SU-DHL-6 (cell line): ENCODE measurements at regions not wholly inside any gene's neighbourhood (a gene's known extent, or its start where the extent isn't known, plus 50 kb on each side); places are given as distances from the start of the nearest gene placed in this dataset.

Experiments used
- H2AFZ ChIP-seq: fragments of 200-600 bp; sonication (generic); 2 replicates; pipeline ENCODE4 v1.6.1; 2014; ENCODE audit warnings: low read depth, mild to moderate bottlenecking, moderate library complexity, mixed read lengths, antibody characterized with exemption, low read length; ENCODE audit not compliant: severe bottlenecking
- H3F3A ChIP-seq: fragments of 200-600 bp; shearing (Covaris generic); 2 replicates; pipeline ENCODE4 v1.6.0; 2016; ENCODE audit warnings: antibody characterized with exemption, mild to moderate bottlenecking; ENCODE audit not compliant: insufficient read depth
- H3K27ac ChIP-seq: fragments of 200-600 bp; sonication (generic); 2 replicates; pipeline ENCODE4 v1.5.1; 2016; ENCODE audit warnings: low read depth, mild to moderate bottlenecking, low read length, moderate library complexity, mixed read lengths
- H3K27me3 ChIP-seq: fragments of 200-600 bp; sonication (generic), shearing (Covaris generic); 2 replicates; pipeline ENCODE4 v1.6.0; 2014; ENCODE audit warnings: mild to moderate bottlenecking, low read length
- H3K36me3 ChIP-seq: fragments of 200-600 bp; sonication (generic); 2 replicates; pipeline ENCODE4 v1.6.1; 2014; ENCODE audit warnings: mild to moderate bottlenecking, low read length, mixed read lengths
- H3K4me2 ChIP-seq: fragments of 300-600, 200-600 bp; shearing (Covaris generic), sonication (generic); 2 replicates; pipeline ENCODE4 v1.6.0; 2014; ENCODE audit warnings: low read length, low read depth, mild to moderate bottlenecking; ENCODE audit not compliant: poor library complexity, severe bottlenecking
- H3K4me3 ChIP-seq: fragments of 200-600 bp; sonication (generic); 2 replicates; pipeline ENCODE4 v1.5.1; 2014; ENCODE audit warnings: antibody characterized with exemption, low read length, mild to moderate bottlenecking, mixed read lengths; ENCODE audit not compliant: insufficient read depth, poor library complexity, severe bottlenecking
- H3K79me2 ChIP-seq: fragments of 200-600 bp; sonication (generic); 2 replicates; pipeline ENCODE4 v1.6.1; 2014; ENCODE audit warnings: mild to moderate bottlenecking, low read length, moderate library complexity; ENCODE audit not compliant: insufficient read depth
- H3K9ac ChIP-seq: fragments of 200-600 bp; sonication (generic); 2 replicates; pipeline ENCODE4 v1.7.0; 2014; ENCODE audit warnings: mild to moderate bottlenecking, low read length
- H3K9me2 ChIP-seq: fragments of 200-600 bp; sonication (generic); replicated peaks from 2 replicates; pipeline ENCODE4 v1.6.1; 2014; ENCODE audit warnings: low read length; ENCODE audit not compliant: insufficient read depth
- H3K9me3 ChIP-seq: fragments of 200-600 bp; sonication (generic); 2 replicates; pipeline ENCODE4 v1.6.1; 2014; ENCODE audit warnings: low read length, mixed read lengths; ENCODE audit not compliant: insufficient read depth
- H4K20me1 ChIP-seq: fragments of 200-600 bp; sonication (generic); 2 replicates; pipeline ENCODE4 v1.6.1; 2014; ENCODE audit warnings: low read depth, mild to moderate bottlenecking, antibody characterized with exemption, low read length, moderate library complexity, mixed read lengths
- EZH2phosphoT487 ChIP-seq: fragments of 200-600 bp; sonication (generic), shearing (Covaris generic); conservative IDR thresholded peaks from 2 replicates; pipeline ENCODE4 v1.6.1; 2018; ENCODE audit warnings: mild to moderate bottlenecking, antibody characterized with exemption, low read length, moderate library complexity, mixed read lengths
- TF ChIP-seq, protein P1 (sequence below): fragments of 200-600 bp; sonication (generic); IDR thresholded peaks from one replicate; pipeline ENCODE4 v1.5.1; 2017; ENCODE audit warnings: antibody characterized with exemption, mild to moderate bottlenecking, low read length, moderate library complexity; ENCODE audit not compliant: insufficient read depth, poor library complexity, severe bottlenecking

DNA sequence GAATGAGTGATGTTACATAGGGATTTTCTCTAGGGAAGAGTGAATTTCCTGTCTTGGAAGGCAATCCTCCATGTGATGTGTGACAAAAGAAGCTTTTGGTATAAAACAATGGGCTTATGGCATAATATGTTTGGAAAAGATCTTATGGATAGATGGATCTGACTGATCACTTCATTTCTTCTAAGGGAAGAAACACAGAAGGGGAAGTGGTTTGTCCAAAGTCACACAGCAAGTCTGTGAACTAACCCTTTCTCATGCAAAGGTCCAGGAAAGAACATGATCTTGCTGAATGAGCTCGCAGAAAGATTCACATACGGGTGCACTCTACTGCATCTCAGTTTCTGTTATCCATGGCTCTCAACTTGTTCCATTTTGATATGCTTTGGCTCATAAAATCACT is 575.9 kb upstream of the JAG1 start:
- H3K79me2 ChIP-seq = no peaks in the 10 kb centered on the region
- H2AFZ ChIP-seq = no peak overlapping the region
- no peak for TF ChIP-seq EZH2phosphoT487
- TF ChIP-seq, protein P1, sequence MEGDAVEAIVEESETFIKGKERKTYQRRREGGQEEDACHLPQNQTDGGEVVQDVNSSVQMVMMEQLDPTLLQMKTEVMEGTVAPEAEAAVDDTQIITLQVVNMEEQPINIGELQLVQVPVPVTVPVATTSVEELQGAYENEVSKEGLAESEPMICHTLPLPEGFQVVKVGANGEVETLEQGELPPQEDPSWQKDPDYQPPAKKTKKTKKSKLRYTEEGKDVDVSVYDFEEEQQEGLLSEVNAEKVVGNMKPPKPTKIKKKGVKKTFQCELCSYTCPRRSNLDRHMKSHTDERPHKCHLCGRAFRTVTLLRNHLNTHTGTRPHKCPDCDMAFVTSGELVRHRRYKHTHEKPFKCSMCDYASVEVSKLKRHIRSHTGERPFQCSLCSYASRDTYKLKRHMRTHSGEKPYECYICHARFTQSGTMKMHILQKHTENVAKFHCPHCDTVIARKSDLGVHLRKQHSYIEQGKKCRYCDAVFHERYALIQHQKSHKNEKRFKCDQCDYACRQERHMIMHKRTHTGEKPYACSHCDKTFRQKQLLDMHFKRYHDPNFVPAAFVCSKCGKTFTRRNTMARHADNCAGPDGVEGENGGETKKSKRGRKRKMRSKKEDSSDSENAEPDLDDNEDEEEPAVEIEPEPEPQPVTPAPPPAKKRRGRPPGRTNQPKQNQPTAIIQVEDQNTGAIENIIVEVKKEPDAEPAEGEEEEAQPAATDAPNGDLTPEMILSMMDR = no peak
- no peaks in the 10 kb centered on the region for H3K36me3 ChIP-seq
- H3K4me2 ChIP-seq = no peak overlapping the region
- no peaks in the 10 kb centered on the region for H3K27me3 ChIP-seq
- no peaks in the 10 kb centered on the region for H3F3A ChIP-seq
- no peak overlapping the region for H3K4me3 ChIP-seq
- no peaks in the 10 kb centered on the region for H4K20me1 ChIP-seq
- H3K27ac ChIP-seq = no peak overlapping the region
- no peaks in the 10 kb centered on the region; the same call in 1 of the 2 replicates for H3K9me2 ChIP-seq
- peaks cover 6% of the 10 kb centered on the region; the same call in 1 of the 2 replicates for H3K9me3 ChIP-seq
- no peak overlapping the region for H3K9ac ChIP-seq

DNA sequence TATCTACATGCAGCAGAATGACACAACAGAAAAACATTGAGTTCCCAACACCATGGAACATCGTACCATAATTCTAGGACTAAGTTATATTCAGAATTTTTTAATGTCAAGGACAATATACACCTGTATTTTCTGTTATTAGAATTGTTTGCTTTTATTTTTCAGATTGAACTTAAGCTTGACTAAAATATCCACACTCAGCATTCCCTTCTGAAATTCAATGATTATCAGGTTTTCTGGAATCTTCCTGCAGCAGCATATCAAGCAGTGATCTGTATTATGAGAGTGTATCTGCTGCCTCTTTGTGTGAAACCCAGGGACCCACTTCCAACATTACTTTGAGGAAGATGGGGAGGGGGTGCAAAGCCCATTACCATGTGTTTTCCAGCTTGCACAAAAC is 578.6 kb upstream of the JAG1 start:
- TF ChIP-seq EZH2phosphoT487 = no peak
- TF ChIP-seq, protein P1 = no peak
- H3K9me3 ChIP-seq = peaks cover 6% of the 10 kb centered on the region; the same call in 1 of the 2 replicates
- no peaks in the 10 kb centered on the region for H3K36me3 ChIP-seq
- H3K9ac ChIP-seq = no peak overlapping the region
- H4K20me1 ChIP-seq = no peaks in the 10 kb centered on the region
- no peak overlapping the region for H3K4me3 ChIP-seq
- no peaks in the 10 kb centered on the region for H3K79me2 ChIP-seq
- H3K4me2 ChIP-seq = no peak overlapping the region
- H3K9me2 ChIP-seq = no peaks in the 10 kb centered on the region; the same call in 1 of the 2 replicates
- H3K27me3 ChIP-seq = no peaks in the 10 kb centered on the region
- H3K27ac ChIP-seq = no peak overlapping the region
- H3F3A ChIP-seq = no peaks in the 10 kb centered on the region
- H2AFZ ChIP-seq = no peak overlapping the region

DNA sequence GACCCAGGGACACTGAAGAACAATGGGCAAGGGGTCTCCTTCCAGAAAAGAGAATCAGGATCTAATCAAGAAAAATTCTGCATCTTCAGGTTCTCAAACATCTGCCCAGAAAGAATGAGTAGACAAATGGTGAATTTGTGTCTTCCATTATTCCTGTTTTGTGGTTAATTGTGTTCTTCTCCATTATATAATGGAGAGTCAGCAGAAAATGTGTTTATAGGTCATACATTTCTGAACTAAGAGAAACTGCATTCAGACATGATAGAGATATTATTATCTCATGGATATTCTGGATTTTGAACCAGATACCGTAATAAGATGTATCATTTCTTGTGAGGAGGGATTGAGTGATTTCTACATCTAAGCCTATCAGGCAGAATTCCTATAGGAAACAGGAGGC is 581.7 kb upstream of the JAG1 start:
- no peak overlapping the region for H3K27ac ChIP-seq
- H3K9me2 ChIP-seq = no peaks in the 10 kb centered on the region; the same call in 1 of the 2 replicates
- peaks cover 6% of the 10 kb centered on the region; the same call in 1 of the 2 replicates for H3K9me3 ChIP-seq
- no peak overlapping the region for H2AFZ ChIP-seq
- H3K79me2 ChIP-seq = no peaks in the 10 kb centered on the region
- H3K36me3 ChIP-seq = no peaks in the 10 kb centered on the region
- H3K4me2 ChIP-seq = no peak overlapping the region
- H3K27me3 ChIP-seq = no peaks in the 10 kb centered on the region
- H4K20me1 ChIP-seq = no peaks in the 10 kb centered on the region
- TF ChIP-seq, protein P1 = no peak
- TF ChIP-seq EZH2phosphoT487 = no peak
- H3K4me3 ChIP-seq = no peak overlapping the region
- H3F3A ChIP-seq = no peaks in the 10 kb centered on the region
- H3K9ac ChIP-seq = no peak overlapping the region
